ENCODE measurements at regions not wholly inside any gene's neighbourhood (a gene's known extent, or its start where the extent isn't known, plus 50 kb on each side); places are given as distances from the start of the nearest gene placed in this dataset.

- H3K27ac ChIP-seq (ENCODE audit: low read depth, low read length) = no peak overlapping the region
- H3K4me1 Mint-ChIP-seq = no peaks in the 10 kb centered on the region
- H3K4me1 ChIP-seq (ENCODE audit: insufficient read depth, low read length) = no peaks in the 10 kb centered on the region
- no peak for DNase-seq
- intact Hi-C loops (cut with micrococcal nuclease) = no loop called here
- H3K27ac Mint-ChIP-seq = no peak overlapping the region
- H3K36me3 Mint-ChIP-seq = no peaks in the 10 kb centered on the region
- ChIA-PET POLR2A (ENCODE audit: partially characterized antibody) (no interaction called here), CTCF (ENCODE audit: partially characterized antibody) (no interaction called here)
- H3K4me3 Mint-ChIP-seq = no peak overlapping the region
- no peaks in the 10 kb centered on the region for H3K9me3 ChIP-seq (ENCODE audit: control insufficient read depth in 1 of 2, low read length in 2 of 2)
- no peaks in the 10 kb centered on the region for H3K27me3 ChIP-seq (ENCODE audit: insufficient read depth, low read length)
- H3K4me3 ChIP-seq (ENCODE audit: low read length in 2 of 2) = no peak overlapping the region
- H3K9me3 Mint-ChIP-seq = peaks cover 0 to 20% (median 9%) of the 10 kb centered on the region in 8 donors
- no peaks in the 10 kb centered on the region for H3K36me3 ChIP-seq (ENCODE audit: insufficient read depth, low read length)
- no peaks in the 10 kb centered on the region for H3K27me3 Mint-ChIP-seq
These were observed 249.7 kb upstream of the SYNCRIP start for GRCh38 chr6:85892346-85892745.

GRCh38 chr6:85887461-85887860 lies 244.8 kb upstream of the SYNCRIP start:
- no peaks in the 10 kb centered on the region for H3K36me3 ChIP-seq (ENCODE audit: insufficient read depth, low read length)
- DNase-seq = no peak
- H3K27ac ChIP-seq (ENCODE audit: low read depth, low read length) = no peak overlapping the region
- no peaks in the 10 kb centered on the region for H3K9me3 ChIP-seq (ENCODE audit: control insufficient read depth in 1 of 2, low read length in 2 of 2)
- CTCF ChIA-PET (ENCODE audit: partially characterized antibody) = no interaction called here
- intact Hi-C loops (cut with micrococcal nuclease) = no loop called here
- H3K4me1 ChIP-seq (ENCODE audit: insufficient read depth, low read length) = no peaks in the 10 kb centered on the region
- H3K4me3 Mint-ChIP-seq = no peak overlapping the region
- peaks cover 0 to 16% (median 6%) of the 10 kb centered on the region in 8 donors for H3K9me3 Mint-ChIP-seq
- no peaks in the 10 kb centered on the region for H3K27me3 ChIP-seq (ENCODE audit: insufficient read depth, low read length)
- no peak overlapping the region for H3K27ac Mint-ChIP-seq
- H3K27me3 Mint-ChIP-seq = peaks cover 0 to 4% of the 10 kb centered on the region in 2 donors
- H3K4me3 ChIP-seq (ENCODE audit: low read length in 2 of 2) = no peak overlapping the region
- no peaks in the 10 kb centered on the region for H3K36me3 Mint-ChIP-seq
- no peaks in the 10 kb centered on the region for H3K4me1 Mint-ChIP-seq
- POLR2A ChIA-PET (ENCODE audit: partially characterized antibody) = no interaction called here

DNA sequence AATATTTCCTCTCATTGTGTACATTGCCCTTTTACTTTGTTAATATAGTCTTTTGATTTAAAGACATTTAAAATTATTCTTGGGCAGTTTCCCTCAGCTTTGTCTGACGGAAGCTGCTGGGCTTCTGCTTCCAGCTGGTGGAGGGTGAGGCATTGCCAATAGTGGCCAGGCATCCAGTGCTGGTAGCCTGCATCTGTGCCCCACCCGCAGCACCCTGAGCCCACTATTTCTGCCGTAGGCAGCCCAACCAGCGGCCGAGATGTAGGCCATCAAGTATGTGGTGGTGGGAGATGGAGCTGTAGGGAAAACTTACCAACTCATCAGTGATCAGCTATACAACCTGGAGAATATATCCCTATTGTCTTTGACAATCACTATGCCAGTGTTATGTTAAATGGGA lies 226.0 kb upstream of the SYNCRIP start:
- no peak overlapping the region for H3K4me3 ChIP-seq (ENCODE audit: low read length in 2 of 2)
- Mint-ChIP-seq H3K4me1 (no peaks in the 10 kb centered on the region), H3K36me3 (no peaks in the 10 kb centered on the region), H3K27ac (no peak overlapping the region), H3K9me3 (peaks cover 0 to 4% (median 0%) of the 10 kb centered on the region in 8 donors), H3K4me3 (no peak overlapping the region), H3K27me3 (peaks cover 0 to under 1% of the 10 kb centered on the region in 2 donors)
- no peaks in the 10 kb centered on the region for H3K36me3 ChIP-seq (ENCODE audit: insufficient read depth, low read length)
- peaks cover 8% of the 10 kb centered on the region for H3K4me1 ChIP-seq (ENCODE audit: insufficient read depth, low read length)
- DNase-seq = no peak
- intact Hi-C loops (cut with micrococcal nuclease) = no loop called here
- POLR2A ChIA-PET (ENCODE audit: partially characterized antibody) = no interaction called here
- H3K9me3 ChIP-seq (ENCODE audit: control insufficient read depth in 1 of 2, low read length in 2 of 2) = no peaks in the 10 kb centered on the region
- CTCF ChIA-PET (ENCODE audit: partially characterized antibody) = no interaction called here
- no peak overlapping the region for H3K27ac ChIP-seq (ENCODE audit: low read depth, low read length)
- H3K27me3 ChIP-seq (ENCODE audit: insufficient read depth, low read length) = no peaks in the 10 kb centered on the region

DNA sequence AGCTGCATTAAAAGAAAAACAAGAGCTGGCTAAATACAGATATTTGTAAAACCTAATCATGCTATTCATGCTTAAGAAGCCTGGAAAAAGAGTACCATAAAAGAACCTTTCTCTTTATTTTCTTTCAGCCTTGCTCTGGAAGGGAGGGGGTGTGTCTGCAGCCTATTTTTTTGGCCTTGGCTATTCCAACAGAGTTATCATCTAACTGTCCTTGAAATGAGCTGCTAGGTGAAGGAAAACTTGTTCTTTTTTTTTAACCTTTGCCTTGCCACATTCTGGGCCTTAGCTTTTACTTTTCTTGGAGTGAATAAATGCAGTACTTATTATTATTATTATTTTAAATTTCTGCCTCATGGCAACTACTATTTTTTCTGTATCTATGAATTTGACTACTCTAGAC lies 224.9 kb upstream of the SYNCRIP start:
- H3K27me3 Mint-ChIP-seq = peaks cover 3 to 7% of the 10 kb centered on the region in 2 donors
- no peaks in the 10 kb centered on the region for H3K9me3 Mint-ChIP-seq
- ChIA-PET POLR2A (ENCODE audit: partially characterized antibody) (no interaction called here), CTCF (ENCODE audit: partially characterized antibody) (no interaction called here)
- Histone ChIP-seq H3K36me3 (ENCODE audit: insufficient read depth, low read length) (no peaks in the 10 kb centered on the region), H3K27me3 (ENCODE audit: insufficient read depth, low read length) (no peaks in the 10 kb centered on the region), H3K4me1 (ENCODE audit: insufficient read depth, low read length) (peaks cover 8% of the 10 kb centered on the region), H3K27ac (ENCODE audit: low read depth, low read length) (no peak overlapping the region), H3K9me3 (ENCODE audit: control insufficient read depth in 1 of 2, low read length in 2 of 2) (no peaks in the 10 kb centered on the region), H3K4me3 (ENCODE audit: low read length in 2 of 2) (no peak overlapping the region)
- H3K36me3 Mint-ChIP-seq = no peaks in the 10 kb centered on the region
- no peak overlapping the region for H3K4me3 Mint-ChIP-seq
- intact Hi-C loops (cut with micrococcal nuclease) = no loop called here
- DNase-seq = no peak
- no peaks in the 10 kb centered on the region for H3K4me1 Mint-ChIP-seq
- no peak overlapping the region for H3K27ac Mint-ChIP-seq

DNA sequence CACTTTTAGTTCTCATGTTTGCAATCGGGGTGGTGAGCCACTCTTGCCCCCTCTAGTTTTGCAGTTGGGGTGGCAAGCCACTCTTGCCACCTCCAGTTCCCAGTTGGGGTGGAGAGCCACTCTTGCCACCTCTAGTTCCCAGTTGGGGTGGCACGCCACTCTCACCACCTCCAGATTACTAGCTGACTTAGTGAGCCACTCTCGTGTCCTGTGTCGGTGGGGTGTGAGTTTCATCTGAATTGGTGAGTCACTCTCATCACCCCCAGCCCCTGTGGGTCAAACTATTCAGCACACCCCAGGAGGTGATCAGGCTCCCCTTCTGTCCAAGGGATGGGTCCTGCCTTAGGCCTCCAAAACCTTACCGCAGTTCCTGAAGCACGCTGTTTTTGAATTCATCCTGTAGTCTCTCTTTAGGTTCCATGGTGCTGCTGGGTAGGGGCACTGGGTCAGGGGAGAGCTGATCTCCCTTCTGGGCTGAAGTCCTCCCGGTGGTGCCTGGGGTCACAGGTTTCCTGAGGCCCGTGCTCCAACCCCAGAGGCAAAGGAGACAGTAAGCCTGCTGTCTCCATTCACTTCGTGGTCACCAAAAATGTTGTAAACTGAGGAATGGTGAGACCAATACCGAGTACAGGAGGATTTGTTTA lies 224.2 kb upstream of the SYNCRIP start:
- H3K4me3 Mint-ChIP-seq = peak overlapping the region in 1 of 8 donors; percentile 53
- no peak overlapping the region for H3K4me3 ChIP-seq (ENCODE audit: low read length in 2 of 2)
- intact Hi-C loops (cut with micrococcal nuclease) = no loop called here
- CTCF ChIA-PET (ENCODE audit: partially characterized antibody) = no interaction called here
- no peaks in the 10 kb centered on the region for H3K9me3 ChIP-seq (ENCODE audit: control insufficient read depth in 1 of 2, low read length in 2 of 2)
- H3K4me1 Mint-ChIP-seq = no peaks in the 10 kb centered on the region
- H3K36me3 ChIP-seq (ENCODE audit: insufficient read depth, low read length) = no peaks in the 10 kb centered on the region
- peaks cover 3 to 7% of the 10 kb centered on the region in 2 donors for H3K27me3 Mint-ChIP-seq
- peaks cover 8% of the 10 kb centered on the region for H3K4me1 ChIP-seq (ENCODE audit: insufficient read depth, low read length)
- H3K27ac ChIP-seq (ENCODE audit: low read depth, low read length) = no peak overlapping the region
- no peak for DNase-seq
- POLR2A ChIA-PET (ENCODE audit: partially characterized antibody) = no interaction called here
- H3K36me3 Mint-ChIP-seq = no peaks in the 10 kb centered on the region
- H3K27ac Mint-ChIP-seq = peak overlapping the region in 1 of 7 donors; percentile 10
- no peaks in the 10 kb centered on the region for H3K9me3 Mint-ChIP-seq
- no peaks in the 10 kb centered on the region for H3K27me3 ChIP-seq (ENCODE audit: insufficient read depth, low read length)

DNA sequence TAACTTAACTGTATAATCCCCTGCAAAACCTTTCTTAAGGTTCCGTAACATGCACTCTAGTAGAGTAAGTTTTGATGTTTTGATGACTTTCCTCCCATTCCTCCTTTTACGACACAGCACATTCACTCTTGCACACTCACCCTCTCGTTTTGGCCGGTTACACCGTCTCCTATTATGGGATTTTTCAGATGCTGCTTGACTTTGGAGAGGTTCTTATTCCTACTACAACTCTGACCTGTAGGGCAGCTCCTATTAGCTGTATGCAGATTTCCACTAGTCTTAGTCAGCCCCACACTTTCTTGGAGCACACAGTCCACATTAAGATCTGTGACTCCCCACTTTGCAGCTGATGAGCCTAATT lies 223.7 kb upstream of the SYNCRIP start:
- no peaks in the 10 kb centered on the region for H3K9me3 Mint-ChIP-seq
- CTCF ChIA-PET (ENCODE audit: partially characterized antibody) = no interaction called here
- Histone ChIP-seq H3K4me1 (ENCODE audit: insufficient read depth, low read length) (peaks cover 8% of the 10 kb centered on the region), H3K36me3 (ENCODE audit: insufficient read depth, low read length) (no peaks in the 10 kb centered on the region), H3K27me3 (ENCODE audit: insufficient read depth, low read length) (no peaks in the 10 kb centered on the region), H3K9me3 (ENCODE audit: control insufficient read depth in 1 of 2, low read length in 2 of 2) (no peaks in the 10 kb centered on the region), H3K4me3 (ENCODE audit: low read length in 2 of 2) (no peak overlapping the region), H3K27ac (ENCODE audit: low read depth, low read length) (no peak overlapping the region)
- no peaks in the 10 kb centered on the region for H3K4me1 Mint-ChIP-seq
- no peaks in the 10 kb centered on the region for H3K36me3 Mint-ChIP-seq
- POLR2A ChIA-PET (ENCODE audit: partially characterized antibody) = no interaction called here
- intact Hi-C loops (cut with micrococcal nuclease) = no loop called here
- peaks cover 3 to 9% of the 10 kb centered on the region in 2 donors for H3K27me3 Mint-ChIP-seq
- H3K27ac Mint-ChIP-seq = no peak overlapping the region
- no peak overlapping the region for H3K4me3 Mint-ChIP-seq
- DNase-seq = no peak

GRCh38 chr6:85865420-85866369 lies 223.0 kb upstream of the SYNCRIP start:
- Mint-ChIP-seq H3K9me3 (no peaks in the 10 kb centered on the region), H3K27ac (no peak overlapping the region), H3K36me3 (no peaks in the 10 kb centered on the region), H3K4me1 (no peaks in the 10 kb centered on the region), H3K27me3 (peaks cover 3 to 9% of the 10 kb centered on the region in 2 donors), H3K4me3 (no peak overlapping the region)
- H3K27ac ChIP-seq (ENCODE audit: low read depth, low read length) = no peak overlapping the region
- H3K9me3 ChIP-seq (ENCODE audit: control insufficient read depth in 1 of 2, low read length in 2 of 2) = no peaks in the 10 kb centered on the region
- no peaks in the 10 kb centered on the region for H3K27me3 ChIP-seq (ENCODE audit: insufficient read depth, low read length)
- H3K36me3 ChIP-seq (ENCODE audit: insufficient read depth, low read length) = no peaks in the 10 kb centered on the region
- DNase-seq = no peak
- intact Hi-C loops (cut with micrococcal nuclease) = no loop called here
- ChIA-PET CTCF (ENCODE audit: partially characterized antibody) (no interaction called here), POLR2A (ENCODE audit: partially characterized antibody) (no interaction called here)
- H3K4me3 ChIP-seq (ENCODE audit: low read length in 2 of 2) = peak overlapping the region in 1 of 2 donors; percentile 48
- H3K4me1 ChIP-seq (ENCODE audit: insufficient read depth, low read length) = peaks cover 8% of the 10 kb centered on the region
